MG63 (cell line): ENCODE measurements at regions not wholly inside any gene's neighbourhood (a gene's known extent, or its start where the extent isn't known, plus 50 kb on each side); places are given as distances from the start of the nearest gene placed in this dataset.
A peak's percentile ranks its signal among the peaks of the same experiment; 100 is the strongest.
"Not testable (repeated sequence)": the region's sequence is repeated elsewhere in the genome, so short reads cannot be mapped to it uniquely, and the experiment has no call there.

Experiments used
- DNase-seq: peaks from one replicate; pipeline ENCODE4 v3.0.0-alpha.2; 2020
- H3K27me3 ChIP-seq: fragments of 250-450 bp; sonication (Bioruptor Pico); 2 replicates; pipeline ENCODE4 v1.5.1; 2020; ENCODE audit warnings: mild to moderate bottlenecking, moderate library complexity
- H3K36me3 ChIP-seq: fragments of 250-450 bp; sonication (Bioruptor Pico); 2 replicates; pipeline ENCODE4 v1.5.1; 2020; ENCODE audit warnings: mild to moderate bottlenecking, moderate library complexity
- H3K4me3 ChIP-seq: fragments of 250-450 bp; sonication (Bioruptor Pico); 2 replicates; pipeline ENCODE4 v1.5.1; 2020; ENCODE audit warnings: mild to moderate bottlenecking, moderate library complexity
- H3K9me3 ChIP-seq: fragments of 250-450 bp; sonication (Bioruptor Pico); 2 replicates; pipeline ENCODE4 v1.5.1; 2020; ENCODE audit warnings: mild to moderate bottlenecking, moderate library complexity

GRCh38 chr7:150029013-150029389 is 155.2 kb downstream of the ATP6V0E2 start:
- not testable (repeated sequence) for H3K4me3 ChIP-seq, DNase-seq, H3K27me3 ChIP-seq, H3K36me3 ChIP-seq, H3K9me3 ChIP-seq

GRCh38 chr7:150031733-150032132 is 158.0 kb downstream of the ATP6V0E2 start:
- H3K4me3 ChIP-seq, H3K27me3 ChIP-seq: not testable (repeated sequence)

GRCh38 chr7:150033711-150034110 is 159.9 kb downstream of the ATP6V0E2 start:
- not testable (repeated sequence) for H3K4me3 ChIP-seq, DNase-seq, H3K9me3 ChIP-seq, H3K27me3 ChIP-seq, H3K36me3 ChIP-seq

More at GRCh38 chr7:150031733-150032132, 158.0 kb downstream of the ATP6V0E2 start:
- H3K36me3 ChIP-seq, H3K9me3 ChIP-seq, DNase-seq: not testable (repeated sequence)

- H3K36me3 ChIP-seq, H3K27me3 ChIP-seq, H3K4me3 ChIP-seq, H3K9me3 ChIP-seq, DNase-seq: not testable (repeated sequence)
Measured at GRCh38 chr7:150035769-150036168, 162.0 kb downstream of the ATP6V0E2 start.

- H3K36me3 ChIP-seq, H3K9me3 ChIP-seq, H3K27me3 ChIP-seq, H3K4me3 ChIP-seq, DNase-seq: not testable (repeated sequence)
Measured at GRCh38 chr7:150039061-150039460, 165.3 kb downstream of the ATP6V0E2 start.

GRCh38 chr7:150042281-150042680 is 168.5 kb downstream of the ATP6V0E2 start:
- H3K9me3 ChIP-seq, H3K27me3 ChIP-seq, H3K36me3 ChIP-seq, H3K4me3 ChIP-seq, DNase-seq: not testable (repeated sequence)

GRCh38 chr7:150044771-150045170 is 171.0 kb downstream of the ATP6V0E2 start:
- H3K9me3 ChIP-seq, H3K36me3 ChIP-seq, H3K27me3 ChIP-seq, DNase-seq, H3K4me3 ChIP-seq: not testable (repeated sequence)

GRCh38 chr7:150045596-150045995 is 171.8 kb downstream of the ATP6V0E2 start:
- DNase-seq, H3K4me3 ChIP-seq, H3K27me3 ChIP-seq, H3K36me3 ChIP-seq, H3K9me3 ChIP-seq: not testable (repeated sequence)

GRCh38 chr7:150046290-150047194 is 172.8 kb downstream of the ATP6V0E2 start:
- not testable (repeated sequence) for H3K27me3 ChIP-seq, DNase-seq, H3K9me3 ChIP-seq, H3K4me3 ChIP-seq, H3K36me3 ChIP-seq

- not testable (repeated sequence) for DNase-seq, H3K4me3 ChIP-seq, H3K27me3 ChIP-seq, H3K9me3 ChIP-seq, H3K36me3 ChIP-seq
Measured at GRCh38 chr7:150047329-150047728, 173.6 kb downstream of the ATP6V0E2 start.

DNA sequence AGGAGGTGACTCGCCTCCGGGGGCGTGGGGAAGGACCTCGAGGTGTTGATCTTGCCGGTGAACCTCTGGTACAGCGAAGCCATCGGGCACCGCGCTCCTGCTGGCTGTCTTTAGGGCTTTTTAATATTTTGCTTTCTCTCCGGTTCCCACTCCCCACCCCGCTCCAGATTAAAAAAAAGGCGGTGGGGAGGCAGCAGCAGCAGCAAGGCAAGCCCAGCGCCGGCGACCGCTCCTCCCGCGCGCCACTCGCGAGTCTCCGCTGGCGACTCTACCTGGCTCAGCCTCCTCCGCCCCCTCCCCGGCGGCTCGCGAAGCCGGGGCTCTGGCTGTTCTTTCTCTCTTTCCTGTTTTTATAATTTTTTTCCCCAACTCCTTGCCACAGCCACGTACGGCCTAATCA is 174.0 kb downstream of the ATP6V0E2 start:
- H3K27me3 ChIP-seq, H3K36me3 ChIP-seq, H3K9me3 ChIP-seq, DNase-seq, H3K4me3 ChIP-seq: not testable (repeated sequence)

DNA sequence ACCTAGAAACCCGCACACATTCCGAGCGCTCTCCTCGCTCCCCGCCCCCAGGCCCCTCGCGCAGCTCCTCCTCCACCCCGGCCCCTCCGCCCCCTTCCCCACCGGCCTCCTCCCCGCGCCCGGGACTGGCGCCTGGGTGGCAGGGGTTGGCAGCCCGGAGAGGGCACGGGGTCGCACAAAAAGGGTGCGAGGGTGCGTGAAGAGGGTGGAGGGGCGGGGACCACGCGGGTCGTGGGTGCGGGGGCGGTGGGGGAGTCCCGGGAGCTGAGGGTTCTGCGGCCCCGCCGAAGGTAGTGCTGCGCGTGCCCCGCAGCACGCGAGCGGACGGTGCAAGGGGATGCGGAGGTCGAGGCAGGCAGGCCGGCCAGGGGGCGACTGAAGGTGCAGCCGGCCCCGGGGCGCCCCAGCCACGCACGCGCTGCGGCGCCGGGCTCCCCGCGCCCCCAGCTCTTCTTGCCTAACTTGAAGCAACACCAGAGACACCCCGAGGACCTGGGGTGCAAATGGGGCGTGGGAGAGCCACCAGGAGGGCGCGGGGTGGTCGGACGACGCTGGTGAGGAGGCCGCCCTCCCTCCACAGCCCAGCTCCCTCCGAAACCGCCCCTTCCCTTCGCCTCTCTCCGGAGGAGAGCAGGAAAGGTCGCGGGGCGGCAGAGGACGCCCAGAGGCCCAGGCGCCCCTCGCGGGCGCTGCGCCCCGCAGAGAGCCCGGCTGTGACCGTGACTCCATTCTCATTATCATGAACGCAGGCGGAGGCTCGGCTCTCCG is 174.7 kb downstream of the ATP6V0E2 start:
- H3K27me3 ChIP-seq, DNase-seq, H3K4me3 ChIP-seq, H3K36me3 ChIP-seq, H3K9me3 ChIP-seq: not testable (repeated sequence)

DNA sequence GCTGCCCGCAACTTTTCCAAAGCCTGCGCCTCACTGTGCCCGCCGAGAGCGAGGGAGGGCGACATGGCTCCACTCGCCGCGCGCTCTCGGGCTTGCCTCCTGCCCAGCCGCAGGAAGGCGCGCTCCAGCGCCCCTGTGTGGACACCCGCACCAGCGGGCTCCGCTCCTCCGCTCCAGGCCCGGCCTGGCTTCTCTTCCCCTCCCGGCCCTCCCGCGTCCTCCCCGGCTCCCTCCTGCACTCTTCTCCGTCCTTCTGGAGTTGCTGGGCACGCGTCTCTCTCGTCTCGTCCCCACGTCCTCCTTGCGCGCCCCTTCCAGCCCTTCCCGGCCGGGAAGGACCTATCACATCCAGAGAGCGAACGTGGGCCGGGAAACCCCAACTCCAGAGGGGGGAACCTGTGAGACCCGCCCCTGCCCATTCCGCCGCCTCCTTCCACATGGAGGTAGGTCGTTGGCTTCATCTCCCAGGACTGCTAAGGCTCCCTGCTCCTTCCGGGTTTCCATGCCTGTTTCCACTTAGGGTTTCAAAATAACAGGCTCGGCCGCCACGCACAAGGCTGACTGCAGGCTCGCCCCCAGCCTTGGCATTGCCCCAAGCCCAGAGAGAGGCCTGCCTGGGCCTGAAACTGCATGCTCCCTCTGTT is 175.4 kb downstream of the ATP6V0E2 start:
- DNase-seq, H3K36me3 ChIP-seq: not testable (repeated sequence)

DNA sequence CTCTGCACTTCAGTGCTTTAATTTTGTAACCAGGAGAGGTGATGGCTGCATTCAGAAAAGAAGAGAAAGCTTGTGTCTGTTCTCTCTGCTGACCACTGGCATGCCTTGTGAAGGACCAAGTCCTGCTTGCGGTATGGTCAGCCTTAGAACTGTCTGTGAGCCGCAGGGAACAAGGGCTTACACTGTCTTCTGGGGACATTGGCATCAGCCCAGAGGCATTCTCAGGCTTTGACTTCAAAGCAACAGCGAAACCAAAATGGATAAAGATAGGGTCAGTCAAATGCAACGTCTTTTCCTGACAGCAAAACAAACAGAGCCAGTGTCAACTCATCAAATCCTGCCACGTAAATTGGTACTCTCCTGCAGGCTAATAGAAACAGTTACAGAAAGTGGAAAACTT is 179.6 kb downstream of the ATP6V0E2 start:
- not testable (repeated sequence) for DNase-seq, H3K36me3 ChIP-seq, H3K27me3 ChIP-seq, H3K9me3 ChIP-seq, H3K4me3 ChIP-seq

More for the DNA sequence above, 175.4 kb downstream of the ATP6V0E2 start:
- H3K4me3 ChIP-seq, H3K27me3 ChIP-seq, H3K9me3 ChIP-seq: not testable (repeated sequence)

GRCh38 chr7:150054242-150054641 is 180.5 kb downstream of the ATP6V0E2 start:
- not testable (repeated sequence) for DNase-seq, H3K4me3 ChIP-seq, H3K27me3 ChIP-seq, H3K36me3 ChIP-seq, H3K9me3 ChIP-seq

GRCh38 chr7:150060259-150061221 is 186.8 kb downstream of the ATP6V0E2 start:
- peak; percentile 70 for DNase-seq
- not testable (repeated sequence) for H3K9me3 ChIP-seq, H3K27me3 ChIP-seq, H3K4me3 ChIP-seq, H3K36me3 ChIP-seq
